ENCODE measurements at regions not wholly inside any gene's neighbourhood (a gene's known extent, or its start where the extent isn't known, plus 50 kb on each side); places are given as distances from the start of the nearest gene placed in this dataset.

GRCh38 chr11:115572551-115572950, 68.3 kb upstream of the CADM1 start:
- DNase-seq (ENCODE audit: low read depth in 2 of 2): no peak

GRCh38 chr11:115566180-115566764, 62.1 kb upstream of the CADM1 start:
- no peak for DNase-seq (ENCODE audit: low read depth in 2 of 2)

DNA sequence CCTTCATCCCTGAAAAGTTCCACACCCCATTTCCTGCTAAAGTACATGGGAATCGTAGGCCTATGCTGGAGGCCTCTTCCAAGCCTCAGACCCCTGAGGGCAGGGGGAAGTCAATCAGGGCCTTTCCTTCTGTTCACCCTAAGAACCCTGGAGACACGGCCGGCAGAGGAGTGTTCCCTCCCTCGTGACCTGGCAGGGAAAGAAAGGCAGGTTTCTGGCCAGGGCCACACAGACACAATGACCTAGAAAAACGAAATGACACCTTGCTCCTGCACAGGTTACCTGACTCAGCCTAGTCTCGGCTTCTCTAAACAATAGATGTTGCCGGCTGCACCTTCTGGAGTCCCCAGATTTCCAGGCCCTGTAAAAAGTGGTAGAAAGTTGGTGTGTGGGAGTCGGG, 60.6 kb upstream of the CADM1 start:
- DNase-seq (ENCODE audit: low read depth in 2 of 2): no peak

- no peak for DNase-seq (ENCODE audit: low read depth in 2 of 2)
Measured at GRCh38 chr11:115561116-115561515, 56.9 kb upstream of the CADM1 start.

GRCh38 chr11:115558635-115559034, 54.4 kb upstream of the CADM1 start:
- no peak for DNase-seq (ENCODE audit: low read depth in 2 of 2)

DNA sequence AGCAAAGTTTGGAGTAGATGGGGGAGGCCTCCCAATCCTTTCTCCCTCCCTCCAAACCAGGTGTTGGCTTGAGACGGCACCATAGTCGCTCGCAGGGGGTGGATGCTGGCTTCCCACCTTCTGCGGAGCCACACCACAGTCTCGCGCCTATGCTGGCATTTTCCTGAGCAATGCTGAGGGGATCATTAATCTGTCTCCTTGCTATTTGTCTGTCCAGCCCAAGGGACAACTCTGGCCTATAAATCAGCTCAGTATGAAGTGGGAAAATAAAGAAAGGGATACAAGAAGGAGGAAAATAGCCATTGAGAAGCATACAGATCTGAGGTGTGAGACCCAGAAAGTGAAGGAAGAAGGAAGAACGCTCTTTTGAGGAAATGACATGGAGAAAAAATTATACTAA, 53.5 kb upstream of the CADM1 start:
- no peak for DNase-seq (ENCODE audit: low read depth in 2 of 2)

- DNase-seq (ENCODE audit: low read depth in 2 of 2): no peak
Measured at GRCh38 chr11:115556984-115557383, 52.8 kb upstream of the CADM1 start.

DNA sequence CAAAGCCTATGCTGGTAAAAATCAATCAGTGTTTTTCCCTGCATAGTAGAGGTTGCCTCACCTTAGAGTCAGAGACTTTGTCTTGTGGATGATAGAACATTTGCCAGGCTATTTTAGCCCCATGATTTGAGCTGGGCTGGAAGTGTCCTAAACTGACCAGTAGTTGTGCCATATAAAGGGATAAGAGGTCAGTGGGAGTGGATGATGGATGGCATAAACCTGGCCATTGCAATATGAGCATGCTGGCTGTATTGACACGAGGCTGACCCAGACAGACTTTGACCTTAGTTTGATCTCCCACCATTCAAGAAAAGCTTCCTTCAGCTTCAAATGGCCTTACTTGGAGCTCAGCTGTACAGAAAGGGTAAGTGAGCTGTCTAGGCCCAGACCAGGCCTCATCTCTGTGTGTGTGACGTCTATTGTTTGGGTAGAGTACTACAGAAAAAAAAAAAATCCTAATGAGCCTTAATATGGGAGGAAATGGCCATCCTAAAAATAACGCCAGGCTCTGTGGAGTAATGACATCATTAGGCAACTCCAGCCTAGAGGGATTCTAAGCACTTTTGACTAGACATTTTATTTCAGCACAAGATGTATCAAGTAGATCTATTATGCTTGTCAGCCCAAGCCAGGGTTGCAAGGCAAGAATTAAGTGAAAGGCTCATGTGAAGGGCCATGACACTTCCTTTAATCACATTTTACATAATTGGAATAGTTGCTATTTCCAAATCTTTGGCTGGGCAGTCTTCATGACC, 51.3 kb upstream of the CADM1 start:
- DNase-seq (ENCODE audit: low read depth in 2 of 2): no peak
